Panc1 (cell line): ENCODE measurements at regions not wholly inside any gene's neighbourhood (a gene's known extent, or its start where the extent isn't known, plus 50 kb on each side); places are given as distances from the start of the nearest gene placed in this dataset.

ENCODE experiments used
- ATAC-seq: fragments of 200-7000 bp; cut with Tn5 transposase; 2 replicates; pipeline ENCODE4 v1.9.1; 2020; ENCODE audit warnings: mild to moderate bottlenecking, moderate library complexity
- BruUV-seq: library from RNA; stranded (reverse); fragments of 400-500 nt; replicated peaks from 2 replicates; lab custom pipeline; 2021; lab: Mats Ljungman, UMichigan
- CTCF ChIA-PET: fragments of 300-600 bp; sonication (Branson Sonifier 250); formaldehyde crosslinking; loops from one replicate; lab custom pipeline; 2022; ENCODE audit warnings: antibody characterized with exemption; lab: Charles Lee
- POLR2A ChIA-PET: fragments of 300-600 bp; sonication (Branson Sonifier 250); formaldehyde crosslinking; loops from one replicate; lab custom pipeline; 2022; ENCODE audit warnings: antibody characterized with exemption; lab: Charles Lee
- DNase-seq: peaks from one replicate; pipeline ENCODE4 v3.0.0-alpha.2; 2010; ENCODE audit warnings: low read depth, low spot score
- H3K27ac ChIP-seq: 2 replicates; pipeline ENCODE4 v1.5.1; 2011; ENCODE audit warnings: mild to moderate bottlenecking, low read length, inconsistent platforms
- H3K27me3 ChIP-seq: fragments of 200-500 bp; sonication (Bioruptor generic); 2 replicates; pipeline ENCODE4 v1.6.0; 2014; ENCODE audit warnings: low read length, inconsistent platforms; ENCODE audit not compliant: control insufficient read depth, insufficient read depth
- H3K36me3 ChIP-seq: fragments of 200-500 bp; sonication (Bioruptor generic); 2 replicates; pipeline ENCODE4 v1.5.1; 2014; ENCODE audit warnings: inconsistent platforms, mild to moderate bottlenecking, low read length, moderate library complexity; ENCODE audit not compliant: control insufficient read depth, insufficient read depth
- H3K4me1 ChIP-seq: 2 replicates; pipeline ENCODE4 v1.5.1; 2011; ENCODE audit warnings: inconsistent platforms, mild to moderate bottlenecking, low read length, moderate library complexity; ENCODE audit not compliant: control insufficient read depth, insufficient read depth
- H3K4me3 ChIP-seq, 2 experiments: 2 replicates each; pipeline ENCODE4 v1.5.1; 2011 to 2012; ENCODE audit warnings: low read depth in 2 of 2, low read length in 2 of 2, mild to moderate bottlenecking in 2 of 2, inconsistent platforms in 1 of 2, moderate library complexity in 1 of 2
- H3K9me3 ChIP-seq: fragments of 200-500 bp; sonication (Bioruptor generic); 2 replicates; pipeline ENCODE4 v1.5.1; 2014; ENCODE audit warnings: low read depth, mild to moderate bottlenecking, inconsistent platforms, low read length, moderate library complexity; ENCODE audit not compliant: control insufficient read depth, insufficient read depth
- POLR2AphosphoS5 ChIP-seq: IDR thresholded peaks from 2 replicates; pipeline ENCODE4 v1.6.1; 2012; ENCODE audit warnings: mild to moderate bottlenecking, low read depth, low read length, moderate library complexity
- REST ChIP-seq, 2 experiments: IDR thresholded peaks; 2 replicates each; pipeline ENCODE4 v1.6.1; 2011 to 2012; ENCODE audit warnings: low read depth in 2 of 2, control low read depth in 1 of 2, low read length in 1 of 2, mild to moderate bottlenecking in 1 of 2, moderate library complexity in 1 of 2; ENCODE audit not compliant: insufficient read depth in 1 of 2
- SIN3A ChIP-seq: IDR thresholded peaks from 2 replicates; pipeline ENCODE4 v1.6.1; 2012; ENCODE audit warnings: low read depth, mild to moderate bottlenecking, low read length, moderate library complexity, borderline replicate concordance; ENCODE audit not compliant: insufficient read depth
- TCF7L2 ChIP-seq: IDR thresholded peaks from 2 replicates; pipeline ENCODE4 v1.6.1; 2011; ENCODE audit warnings: mild to moderate bottlenecking, low read depth, low read length, inconsistent platforms
- in situ Hi-C: cut with HindIII; loops from 2 replicates; pipeline ENCODE4 v1.10.0; 2016; ENCODE audit warnings: low sequenced_read_pairs, low pct_unique_long_range_greater_than_20kb
- intact Hi-C: fragments of 100-400 bp; cut with micrococcal nuclease; formaldehyde crosslinking; loops from one replicate; pipeline ENCODE4 v1.10.0; 2022; ENCODE audit not compliant: unreplicated experiment
- TF ChIP-seq, protein P1 (sequence below): fragments of 450-650 bp; IDR thresholded peaks from 2 replicates; pipeline ENCODE4 v1.5.1; 2017; ENCODE audit warnings: mild to moderate bottlenecking

- CTCF ChIA-PET = no interaction called here
- Histone ChIP-seq H3K27ac (no peak overlapping the region), H3K27me3 (no peaks in the 10 kb centered on the region), H3K4me3 (no peak overlapping the region), H3K9me3 (no peaks in the 10 kb centered on the region), H3K4me1 (no peaks in the 10 kb centered on the region), H3K36me3 (no peaks in the 10 kb centered on the region)
- DNase-seq (no peak), ATAC-seq (no peak)
- POLR2A ChIA-PET = no interaction called here
- TF ChIP-seq SIN3A (no peak), POLR2AphosphoS5 (no peak), TCF7L2 (no peak), REST (IDR thresholded peaks at IDR 0.05; ENCODE audit: insufficient read depth in 1 of 2, low read depth in 2 of 2, low read length in 1 of 2) (no peak)
- TF ChIP-seq, protein P1, sequence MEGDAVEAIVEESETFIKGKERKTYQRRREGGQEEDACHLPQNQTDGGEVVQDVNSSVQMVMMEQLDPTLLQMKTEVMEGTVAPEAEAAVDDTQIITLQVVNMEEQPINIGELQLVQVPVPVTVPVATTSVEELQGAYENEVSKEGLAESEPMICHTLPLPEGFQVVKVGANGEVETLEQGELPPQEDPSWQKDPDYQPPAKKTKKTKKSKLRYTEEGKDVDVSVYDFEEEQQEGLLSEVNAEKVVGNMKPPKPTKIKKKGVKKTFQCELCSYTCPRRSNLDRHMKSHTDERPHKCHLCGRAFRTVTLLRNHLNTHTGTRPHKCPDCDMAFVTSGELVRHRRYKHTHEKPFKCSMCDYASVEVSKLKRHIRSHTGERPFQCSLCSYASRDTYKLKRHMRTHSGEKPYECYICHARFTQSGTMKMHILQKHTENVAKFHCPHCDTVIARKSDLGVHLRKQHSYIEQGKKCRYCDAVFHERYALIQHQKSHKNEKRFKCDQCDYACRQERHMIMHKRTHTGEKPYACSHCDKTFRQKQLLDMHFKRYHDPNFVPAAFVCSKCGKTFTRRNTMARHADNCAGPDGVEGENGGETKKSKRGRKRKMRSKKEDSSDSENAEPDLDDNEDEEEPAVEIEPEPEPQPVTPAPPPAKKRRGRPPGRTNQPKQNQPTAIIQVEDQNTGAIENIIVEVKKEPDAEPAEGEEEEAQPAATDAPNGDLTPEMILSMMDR = no peak; the same call in 1 of the 2 replicates
- in situ Hi-C loops = no loop called here
- no TSS peak for BruUV-seq
- intact Hi-C loops = no loop called here
These were observed 149.4 kb downstream of the ZNF248 start for GRCh38 chr10:37707829-37708578.

DNA sequence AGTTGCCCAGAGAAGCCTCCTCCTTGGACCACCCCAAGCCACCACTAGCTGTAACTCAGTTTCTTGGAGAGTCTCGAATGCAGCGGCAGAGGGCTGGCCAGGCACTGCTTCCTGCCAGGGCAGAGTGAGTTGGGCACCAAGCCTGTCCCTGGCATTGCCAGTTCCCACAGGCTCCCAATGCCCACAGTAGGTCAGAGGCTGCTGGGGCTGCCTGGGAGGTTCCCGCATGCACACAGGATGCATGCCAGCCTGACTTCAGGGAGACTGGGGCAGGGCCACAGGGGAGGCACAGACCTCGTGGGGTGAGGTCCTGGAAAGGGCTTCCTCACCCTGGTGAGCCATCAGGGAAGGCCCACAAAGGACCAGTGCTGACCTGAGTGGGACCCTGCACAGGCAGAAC is 152.8 kb downstream of the ZNF248 start:
- in situ Hi-C loops = no loop called here
- no peaks in the 10 kb centered on the region for H3K27me3 ChIP-seq
- intact Hi-C loops = no loop called here
- no peak for DNase-seq
- no peak overlapping the region for H3K4me3 ChIP-seq
- no peak overlapping the region for H3K27ac ChIP-seq
- ATAC-seq = no peak
- no peaks in the 10 kb centered on the region for H3K4me1 ChIP-seq
- TF ChIP-seq TCF7L2 = no peak
- TF ChIP-seq REST (IDR thresholded peaks at IDR 0.05; ENCODE audit: insufficient read depth in 1 of 2, low read depth in 2 of 2, low read length in 1 of 2) = no peak
- no peak for TF ChIP-seq POLR2AphosphoS5
- TF ChIP-seq, protein P1 = no peak
- TF ChIP-seq SIN3A = no peak
- ChIA-PET POLR2A (no interaction called here), CTCF (no interaction called here)
- H3K9me3 ChIP-seq = no peaks in the 10 kb centered on the region
- BruUV-seq = no TSS peak
- H3K36me3 ChIP-seq = no peaks in the 10 kb centered on the region
